ENCODE measurements at regions not wholly inside any gene's neighbourhood (a gene's known extent, or its start where the extent isn't known, plus 50 kb on each side); places are given as distances from the start of the nearest gene placed in this dataset.
A peak's percentile ranks its signal among the peaks of the same experiment; 100 is the strongest.

DNA sequence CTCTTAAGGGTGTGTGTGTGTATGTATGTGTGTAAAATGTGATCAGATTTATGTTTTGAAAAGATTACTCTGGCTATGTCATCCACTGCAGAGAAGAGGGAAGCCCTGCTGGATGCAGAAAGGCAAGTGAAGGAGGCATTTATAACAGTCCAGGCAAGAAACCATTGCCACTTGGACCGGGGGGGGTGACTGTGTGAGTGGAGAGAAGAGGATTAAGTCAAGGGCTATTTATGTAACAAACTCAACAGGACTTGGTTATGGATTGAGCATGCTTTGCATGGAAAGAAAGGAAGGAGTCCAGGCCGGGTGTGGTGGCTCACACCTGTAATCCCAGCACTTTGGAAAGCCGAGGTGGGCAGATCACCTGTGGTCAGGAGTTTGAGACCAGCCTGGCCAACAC is 143.0 kb downstream of the URB2 start:
- H3K23ac ChIP-seq (ENCODE audit: low read length), result no peak overlapping the region
- H3K4ac ChIP-seq (ENCODE audit: low read depth, low read length), result no peak overlapping the region
- no peak overlapping the region for H3K14ac ChIP-seq (ENCODE audit: low read length)
- H3K4me3 ChIP-seq (ENCODE audit: low read depth, low read length), result no peak overlapping the region
- no peak overlapping the region for H2BK12ac ChIP-seq (ENCODE audit: low read length)
- H3K79me1 ChIP-seq (ENCODE audit: low read length), result no peaks in the 10 kb centered on the region
- DNase-seq, result no peak
- H3K79me2 ChIP-seq (ENCODE audit: control insufficient read depth, insufficient read depth, low read length, poor library complexity), result no peaks in the 10 kb centered on the region
- H2BK5ac ChIP-seq (ENCODE audit: low read depth, low read length, poor library complexity), result no peak overlapping the region
- no peaks in the 10 kb centered on the region for H3K36me3 ChIP-seq (ENCODE audit: control insufficient read depth in 1 of 2, insufficient read depth in 2 of 2, low read length in 2 of 2)
- no peaks in the 10 kb centered on the region for H3K4me1 ChIP-seq (ENCODE audit: control insufficient read depth in 1 of 2, insufficient read depth in 2 of 2, low read length in 2 of 2)
- peaks cover 2% of the 10 kb centered on the region for H3K9me3 ChIP-seq (ENCODE audit: insufficient read depth, low read depth, low read length)
- H2BK120ac ChIP-seq (ENCODE audit: insufficient read depth, low read length, poor library complexity), result no peak overlapping the region
- no peak overlapping the region for H4K8ac ChIP-seq (ENCODE audit: low read depth, low read length)
- no peak overlapping the region for H3K9ac ChIP-seq (ENCODE audit: low read length)
- no peak overlapping the region for H3K18ac ChIP-seq (ENCODE audit: low read length)
- H2AFZ ChIP-seq (ENCODE audit: insufficient read depth, low read length, poor library complexity), result no peak overlapping the region
- H4K91ac ChIP-seq (ENCODE audit: low read depth, low read length), result no peak overlapping the region
- H2AK5ac ChIP-seq (ENCODE audit: low read length), result no peak overlapping the region
- WGBS (ENCODE audit: extremely low coverage, insufficient coverage, insufficient read length), result no CpG with 5 or more reads among the region's 3 CpGs
- H4K12ac ChIP-seq (ENCODE audit: low read depth, low read length), result no peak overlapping the region
- H3K27ac ChIP-seq (ENCODE audit: low read depth, low read length), result no peak overlapping the region
- no peaks in the 10 kb centered on the region for H3K27me3 ChIP-seq (ENCODE audit: insufficient read depth, low read length)
- no peak overlapping the region for H3K4me2 ChIP-seq (ENCODE audit: low read length)

- Histone ChIP-seq H2AK5ac (ENCODE audit: low read length) (no peak overlapping the region), H3K4me3 (ENCODE audit: low read depth, low read length) (no peak overlapping the region), H2BK120ac (ENCODE audit: insufficient read depth, low read length, poor library complexity) (no peak overlapping the region), H3K18ac (ENCODE audit: low read length) (no peak overlapping the region), H4K12ac (ENCODE audit: low read depth, low read length) (no peak overlapping the region), H4K91ac (ENCODE audit: low read depth, low read length) (no peak overlapping the region), H3K14ac (ENCODE audit: low read length) (no peak overlapping the region), H3K27me3 (ENCODE audit: insufficient read depth, low read length) (no peaks in the 10 kb centered on the region), H4K8ac (ENCODE audit: low read depth, low read length) (no peak overlapping the region), H3K9me3 (ENCODE audit: insufficient read depth, low read depth, low read length) (peaks cover 2% of the 10 kb centered on the region), H3K4me2 (ENCODE audit: low read length) (no peak overlapping the region), H3K23ac (ENCODE audit: low read length) (no peak overlapping the region), H3K36me3 (ENCODE audit: control insufficient read depth in 1 of 2, insufficient read depth in 2 of 2, low read length in 2 of 2) (no peaks in the 10 kb centered on the region), H3K4me1 (ENCODE audit: control insufficient read depth in 1 of 2, insufficient read depth in 2 of 2, low read length in 2 of 2) (no peaks in the 10 kb centered on the region), H2BK12ac (ENCODE audit: low read length) (no peak overlapping the region), H3K79me1 (ENCODE audit: low read length) (no peaks in the 10 kb centered on the region), H3K27ac (ENCODE audit: low read depth, low read length) (no peak overlapping the region), H3K4ac (ENCODE audit: low read depth, low read length) (no peak overlapping the region), H2BK5ac (ENCODE audit: low read depth, low read length, poor library complexity) (no peak overlapping the region), H3K79me2 (ENCODE audit: control insufficient read depth, insufficient read depth, low read length, poor library complexity) (no peaks in the 10 kb centered on the region), H2AFZ (ENCODE audit: insufficient read depth, low read length, poor library complexity) (no peak overlapping the region), H3K9ac (ENCODE audit: low read length) (no peak overlapping the region)
- no peak for DNase-seq
- no CpG with 5 or more reads among the region's 5 CpGs for WGBS (ENCODE audit: extremely low coverage, insufficient coverage, insufficient read length)
Observed at GRCh38 chr1:229769809-229770208, 143.8 kb downstream of the URB2 start.

- WGBS (ENCODE audit: extremely low coverage, insufficient coverage, insufficient read length), result no CpG with 5 or more reads among the region's 5 CpGs
Observed at GRCh38 chr1:229778794-229779193, 152.7 kb downstream of the URB2 start.

GRCh38 chr1:229781453-229781852 is 155.4 kb downstream of the URB2 start:
- Histone ChIP-seq H3K9ac (ENCODE audit: low read length) (no peak overlapping the region), H3K79me2 (ENCODE audit: control insufficient read depth, insufficient read depth, low read length, poor library complexity) (no peaks in the 10 kb centered on the region), H3K23ac (ENCODE audit: low read length) (no peak overlapping the region), H3K4me3 (ENCODE audit: low read depth, low read length) (no peak overlapping the region), H3K27me3 (ENCODE audit: insufficient read depth, low read length) (no peaks in the 10 kb centered on the region), H2BK5ac (ENCODE audit: low read depth, low read length, poor library complexity) (no peak overlapping the region), H4K12ac (ENCODE audit: low read depth, low read length) (no peak overlapping the region), H3K27ac (ENCODE audit: low read depth, low read length) (no peak overlapping the region), H3K9me3 (ENCODE audit: insufficient read depth, low read depth, low read length) (no peaks in the 10 kb centered on the region), H2BK12ac (ENCODE audit: low read length) (no peak overlapping the region), H3K14ac (ENCODE audit: low read length) (no peak overlapping the region), H3K4me1 (ENCODE audit: control insufficient read depth in 1 of 2, insufficient read depth in 2 of 2, low read length in 2 of 2) (no peaks in the 10 kb centered on the region), H4K91ac (ENCODE audit: low read depth, low read length) (no peak overlapping the region), H2AFZ (ENCODE audit: insufficient read depth, low read length, poor library complexity) (no peak overlapping the region), H3K18ac (ENCODE audit: low read length) (no peak overlapping the region), H4K8ac (ENCODE audit: low read depth, low read length) (no peak overlapping the region), H3K79me1 (ENCODE audit: low read length) (no peaks in the 10 kb centered on the region), H2BK120ac (ENCODE audit: insufficient read depth, low read length, poor library complexity) (no peak overlapping the region), H2AK5ac (ENCODE audit: low read length) (no peak overlapping the region), H3K36me3 (ENCODE audit: control insufficient read depth in 1 of 2, insufficient read depth in 2 of 2, low read length in 2 of 2) (no peaks in the 10 kb centered on the region), H3K4me2 (ENCODE audit: low read length) (no peak overlapping the region), H3K4ac (ENCODE audit: low read depth, low read length) (no peak overlapping the region)
- no CpG with 5 or more reads among the region's 7 CpGs for WGBS (ENCODE audit: extremely low coverage, insufficient coverage, insufficient read length)
- DNase-seq, result peak in 1 of 2 donors; percentile 24

More at GRCh38 chr1:229778794-229779193, 152.7 kb downstream of the URB2 start:
- Histone ChIP-seq H4K91ac (ENCODE audit: low read depth, low read length) (no peak overlapping the region), H3K4me2 (ENCODE audit: low read length) (no peak overlapping the region), H3K4me3 (ENCODE audit: low read depth, low read length) (no peak overlapping the region), H4K8ac (ENCODE audit: low read depth, low read length) (no peak overlapping the region), H2BK12ac (ENCODE audit: low read length) (no peak overlapping the region), H3K79me2 (ENCODE audit: control insufficient read depth, insufficient read depth, low read length, poor library complexity) (no peaks in the 10 kb centered on the region), H4K12ac (ENCODE audit: low read depth, low read length) (no peak overlapping the region), H3K4ac (ENCODE audit: low read depth, low read length) (no peak overlapping the region), H3K79me1 (ENCODE audit: low read length) (no peaks in the 10 kb centered on the region), H3K36me3 (ENCODE audit: control insufficient read depth in 1 of 2, insufficient read depth in 2 of 2, low read length in 2 of 2) (no peaks in the 10 kb centered on the region), H2AK5ac (ENCODE audit: low read length) (no peak overlapping the region), H3K18ac (ENCODE audit: low read length) (no peak overlapping the region), H3K9ac (ENCODE audit: low read length) (no peak overlapping the region), H2BK120ac (ENCODE audit: insufficient read depth, low read length, poor library complexity) (no peak overlapping the region), H3K27me3 (ENCODE audit: insufficient read depth, low read length) (no peaks in the 10 kb centered on the region), H3K9me3 (ENCODE audit: insufficient read depth, low read depth, low read length) (no peaks in the 10 kb centered on the region), H3K27ac (ENCODE audit: low read depth, low read length) (no peak overlapping the region), H3K4me1 (ENCODE audit: control insufficient read depth in 1 of 2, insufficient read depth in 2 of 2, low read length in 2 of 2) (no peaks in the 10 kb centered on the region), H3K14ac (ENCODE audit: low read length) (no peak overlapping the region), H3K23ac (ENCODE audit: low read length) (no peak overlapping the region), H2AFZ (ENCODE audit: insufficient read depth, low read length, poor library complexity) (no peak overlapping the region), H2BK5ac (ENCODE audit: low read depth, low read length, poor library complexity) (no peak overlapping the region)
- DNase-seq, result no peak
